Keratinocyte (primary cell): ENCODE measurements at regions not wholly inside any gene's neighbourhood (a gene's known extent, or its start where the extent isn't known, plus 50 kb on each side); places are given as distances from the start of the nearest gene placed in this dataset.

Source experiments
- DNase-seq: peaks from one replicate; pipeline ENCODE4 v3.0.0-alpha.2; 2011; ENCODE audit warnings: low read depth, missing footprints, low spot score
- FAIRE-seq: peaks from 2 replicates; lab custom pipeline; 2011; peaks lifted over from hg19 to GRCh38; lab: Jason Lieb, UNC
- H2AFZ ChIP-seq: 2 replicates; pipeline ENCODE4 v1.6.0; 2012; ENCODE audit warnings: low read length, control low read depth, inconsistent platforms; ENCODE audit not compliant: control insufficient read depth
- H3K27ac ChIP-seq: 2 replicates; pipeline ENCODE4 v1.5.1; 2011; ENCODE audit warnings: low read length; ENCODE audit not compliant: control insufficient read depth, insufficient read depth
- H3K27me3 ChIP-seq: 3 replicates; pipeline ENCODE4 v1.6.0; 2011; ENCODE audit warnings: low read length; ENCODE audit not compliant: control insufficient read depth, insufficient read depth; ENCODE audit errors: extremely low read depth
- H3K36me3 ChIP-seq, 2 experiments: 2 replicates in 1 of 2; 3 replicates in 1 of 2; pipeline ENCODE4 v1.5.1; 2011; ENCODE audit warnings: low read length in 2 of 2, mild to moderate bottlenecking in 1 of 2; ENCODE audit not compliant: control insufficient read depth in 2 of 2, insufficient read depth in 2 of 2; ENCODE audit errors: extremely low read depth in 1 of 2
- H3K4me1 ChIP-seq: 3 replicates; pipeline ENCODE4 v1.5.1; 2011; ENCODE audit warnings: low read length; ENCODE audit not compliant: control insufficient read depth, insufficient read depth; ENCODE audit errors: extremely low read depth
- H3K4me2 ChIP-seq: 3 replicates; pipeline ENCODE4 v1.6.0; 2011; ENCODE audit warnings: low read depth, low read length; ENCODE audit not compliant: control insufficient read depth, insufficient read depth; ENCODE audit errors: extremely low read depth
- H3K4me3 ChIP-seq, 3 experiments: fragments of 200-600 bp in 1 of 3; sonication (generic) in 1 of 3; 2 replicates in 2 of 3; 3 replicates in 1 of 3; pipeline ENCODE4 v1.5.1; 2011 to 2016; ENCODE audit warnings: low read length in 3 of 3, mild to moderate bottlenecking in 3 of 3, control low read depth in 2 of 3, inconsistent platforms in 1 of 3, low read depth in 1 of 3, mixed read lengths in 1 of 3, mixed run types in 1 of 3, moderate library complexity in 1 of 3; ENCODE audit not compliant: control insufficient read depth in 2 of 3, insufficient read depth in 2 of 3; ENCODE audit errors: extremely low read depth in 1 of 3
- H3K79me2 ChIP-seq: 2 replicates; pipeline ENCODE4 v1.6.0; 2012; ENCODE audit warnings: low read length; ENCODE audit not compliant: control insufficient read depth, insufficient read depth
- H3K9ac ChIP-seq: 3 replicates; pipeline ENCODE4 v1.6.0; 2011; ENCODE audit warnings: low read length; ENCODE audit not compliant: control insufficient read depth, insufficient read depth; ENCODE audit errors: extremely low read depth
- H3K9me1 ChIP-seq: 3 replicates; pipeline ENCODE4 v1.6.0; 2011; ENCODE audit warnings: low read length; ENCODE audit not compliant: control insufficient read depth, insufficient read depth; ENCODE audit errors: extremely low read depth
- H3K9me3 ChIP-seq: 2 replicates; pipeline ENCODE4 v1.5.1; 2012; ENCODE audit warnings: low read depth, low read length; ENCODE audit not compliant: control insufficient read depth
- H4K20me1 ChIP-seq: 3 replicates; pipeline ENCODE4 v1.6.0; 2011; ENCODE audit warnings: low read length; ENCODE audit not compliant: control insufficient read depth, insufficient read depth; ENCODE audit errors: extremely low read depth
- CTCF ChIP-seq, 3 experiments: IDR thresholded peaks in 1 of 3; conservative IDR thresholded peaks in 1 of 3; optimal IDR thresholded peaks in 1 of 3; 2 replicates in 2 of 3; 3 replicates in 1 of 3; pipeline versions ENCODE3 to v1.5.1; 2011; ENCODE audit warnings: low read length in 3 of 3, mild to moderate bottlenecking in 3 of 3, moderate library complexity in 2 of 3, control low read depth in 1 of 3, inconsistent platforms in 1 of 3; ENCODE audit not compliant: insufficient read depth in 2 of 3; ENCODE audit errors: extremely low read depth in 1 of 3
- EZH2 ChIP-seq: IDR thresholded peaks from one replicate; pipeline ENCODE4 v1.6.1; 2012; ENCODE audit warnings: inconsistent platforms, mild to moderate bottlenecking, low read length, moderate library complexity
- dilution Hi-C: fragments of 300-500 bp; cut with MboI; formaldehyde crosslinking; loops from one replicate; pipeline ENCODE4 v1.7.0; 2020; ENCODE audit warnings: low sequenced_read_pairs; ENCODE audit not compliant: extremely low pct_ligation_motif_present

GRCh38 chr16:51665436-51665998 lies 514.4 kb upstream of the SALL1 start:
- H3K4me1 ChIP-seq: no peaks in the 10 kb centered on the region
- H3K36me3 ChIP-seq: no peaks in the 10 kb centered on the region
- peaks cover 4% of the 10 kb centered on the region for H3K27me3 ChIP-seq
- no peaks in the 10 kb centered on the region for H3K9me1 ChIP-seq
- no peak overlapping the region for H2AFZ ChIP-seq
- no peaks in the 10 kb centered on the region for H4K20me1 ChIP-seq
- TF ChIP-seq CTCF (optimal IDR thresholded peaks at IDR 0.05 in 1 of 3, IDR thresholded peaks at IDR 0.05 in 1 of 3, conservative IDR thresholded peaks at IDR 0.05 in 1 of 3; ENCODE audit: extremely low read depth in 1 of 3, insufficient read depth in 2 of 3, low read length in 3 of 3) (no peak), EZH2 (no peak)
- dilution Hi-C loops: no loop called here
- DNase-seq (no peak), FAIRE-seq (no peak)
- H3K79me2 ChIP-seq: no peaks in the 10 kb centered on the region
- no peaks in the 10 kb centered on the region for H3K9me3 ChIP-seq
- H3K27ac ChIP-seq: no peak overlapping the region
- H3K9ac ChIP-seq: no peak overlapping the region
- H3K4me3 ChIP-seq: no peak overlapping the region
- H3K4me2 ChIP-seq: no peak overlapping the region

- no peaks in the 10 kb centered on the region for H3K27me3 ChIP-seq
- no peak overlapping the region for H3K27ac ChIP-seq
- no peak overlapping the region for H2AFZ ChIP-seq
- H3K36me3 ChIP-seq: no peaks in the 10 kb centered on the region
- no peak for DNase-seq
- H3K9me1 ChIP-seq: no peaks in the 10 kb centered on the region
- H3K9me3 ChIP-seq: no peaks in the 10 kb centered on the region
- no peaks in the 10 kb centered on the region for H4K20me1 ChIP-seq
- H3K4me2 ChIP-seq: no peak overlapping the region
- FAIRE-seq: no peak
- no peak overlapping the region for H3K9ac ChIP-seq
- H3K79me2 ChIP-seq: no peaks in the 10 kb centered on the region
- dilution Hi-C loops: no loop called here
- H3K4me1 ChIP-seq: no peaks in the 10 kb centered on the region
- TF ChIP-seq EZH2 (no peak), CTCF (optimal IDR thresholded peaks at IDR 0.05 in 1 of 3, IDR thresholded peaks at IDR 0.05 in 1 of 3, conservative IDR thresholded peaks at IDR 0.05 in 1 of 3; ENCODE audit: extremely low read depth in 1 of 3, insufficient read depth in 2 of 3, low read length in 3 of 3) (no peak)
- H3K4me3 ChIP-seq: no peak overlapping the region
Observed at GRCh38 chr16:51658531-51658930, 507.5 kb upstream of the SALL1 start.
